ENCODE measurements at regions not wholly inside any gene's neighbourhood (a gene's known extent, or its start where the extent isn't known, plus 50 kb on each side); places are given as distances from the start of the nearest gene placed in this dataset.

DNA sequence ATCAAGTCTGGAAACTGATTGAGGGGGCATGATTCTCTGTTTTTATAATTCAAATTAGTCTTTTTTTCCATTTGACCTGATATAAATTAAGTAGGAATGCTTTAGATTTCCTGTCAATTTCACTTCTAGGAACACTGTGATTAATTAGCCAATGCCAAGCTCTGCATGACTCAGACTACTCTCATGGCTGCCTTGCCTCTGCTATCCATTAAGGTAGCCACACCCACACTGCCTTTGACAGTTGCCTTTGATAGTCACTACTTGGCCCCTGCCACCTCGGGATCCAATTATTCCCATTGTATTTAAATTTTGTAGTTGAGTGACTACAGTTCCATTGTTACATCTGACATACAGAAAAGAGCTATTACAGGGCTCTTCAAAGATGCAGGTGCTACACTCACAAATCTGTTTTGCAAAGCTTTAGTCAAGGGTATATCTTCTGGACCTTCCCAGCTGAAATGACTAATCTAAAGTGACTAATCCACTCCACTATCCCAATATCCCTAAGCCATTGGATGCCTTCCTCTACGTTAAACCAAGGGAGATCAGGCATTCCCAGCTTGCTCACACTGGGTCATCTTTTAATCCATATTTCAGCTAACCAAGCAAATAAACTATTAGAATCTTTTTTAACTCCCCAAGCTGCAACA is 1193.1 kb upstream of the MIR17HG start:
- no peak for DNase-seq

- DNase-seq = no peak
These were observed 1191.1 kb upstream of the MIR17HG start for GRCh38 chr13:90156390-90156789.

- DNase-seq = no peak
These were observed 1178.5 kb upstream of the MIR17HG start for GRCh38 chr13:90168953-90169352.

GRCh38 chr13:90170208-90170607 is 1177.3 kb upstream of the MIR17HG start:
- DNase-seq = no peak

- DNase-seq = no peak
These were observed 1175.8 kb upstream of the MIR17HG start for GRCh38 chr13:90171649-90172048.

- no peak for DNase-seq
These were observed 1170.0 kb upstream of the MIR17HG start for GRCh38 chr13:90177512-90177911.

- no peak for DNase-seq
These were observed 1163.1 kb upstream of the MIR17HG start for GRCh38 chr13:90184355-90184754.

DNA sequence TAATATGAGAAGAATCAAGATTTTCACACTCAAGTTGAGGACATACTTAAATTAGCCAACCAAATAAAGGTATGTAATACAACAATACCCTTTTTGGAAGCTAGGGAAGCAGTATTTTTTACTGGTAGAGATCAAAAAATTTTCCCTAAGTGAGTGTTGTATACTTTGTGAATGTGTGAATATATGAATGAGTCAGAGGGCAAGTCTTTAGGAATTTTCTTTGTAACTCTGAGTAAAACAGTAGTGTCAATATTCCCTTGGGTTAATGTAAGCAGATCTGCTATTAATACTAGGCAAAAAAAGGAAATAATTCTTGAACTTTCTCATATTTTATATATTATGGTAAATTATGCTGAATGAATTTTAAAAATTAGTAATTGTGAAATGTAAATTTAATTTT is 1161.8 kb upstream of the MIR17HG start:
- no peak for DNase-seq

GRCh38 chr13:90187478-90188350 is 1159.8 kb upstream of the MIR17HG start:
- DNase-seq = peak in 1 of 3 donors; percentile 11

DNA sequence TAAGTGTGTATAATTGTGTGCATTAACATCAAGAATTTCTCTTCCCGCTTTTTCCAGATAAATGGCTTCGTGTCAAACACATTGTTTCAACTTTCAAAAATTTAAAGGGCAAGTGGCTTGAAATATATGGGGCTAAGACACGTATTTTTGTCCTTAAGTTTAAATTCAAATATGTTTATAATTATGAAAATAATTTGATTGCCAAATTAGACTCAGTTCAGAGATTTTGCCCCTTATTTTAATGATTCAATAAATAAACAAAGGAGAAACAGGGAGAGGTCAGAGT is 1159.2 kb upstream of the MIR17HG start:
- no peak for DNase-seq

DNA sequence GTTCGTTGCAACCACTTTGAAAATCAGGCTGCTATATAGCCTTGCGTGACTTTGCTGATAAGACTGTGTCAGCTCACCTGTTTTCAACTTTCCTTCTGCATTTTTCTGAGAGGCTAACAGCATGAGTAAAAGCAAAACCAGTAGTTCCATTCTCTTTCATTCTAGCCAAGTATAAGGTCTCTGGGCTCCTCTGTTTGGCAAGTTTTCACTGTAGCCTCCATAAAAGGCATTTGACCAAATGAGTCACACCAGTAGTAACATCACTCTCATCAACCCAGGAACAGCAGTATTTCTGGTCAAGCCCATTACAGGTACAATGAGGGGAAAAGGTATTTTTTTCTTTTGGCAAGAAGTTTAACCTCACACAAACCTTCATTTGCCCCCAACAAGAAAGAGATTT is 1149.8 kb upstream of the MIR17HG start:
- no peak for DNase-seq

DNA sequence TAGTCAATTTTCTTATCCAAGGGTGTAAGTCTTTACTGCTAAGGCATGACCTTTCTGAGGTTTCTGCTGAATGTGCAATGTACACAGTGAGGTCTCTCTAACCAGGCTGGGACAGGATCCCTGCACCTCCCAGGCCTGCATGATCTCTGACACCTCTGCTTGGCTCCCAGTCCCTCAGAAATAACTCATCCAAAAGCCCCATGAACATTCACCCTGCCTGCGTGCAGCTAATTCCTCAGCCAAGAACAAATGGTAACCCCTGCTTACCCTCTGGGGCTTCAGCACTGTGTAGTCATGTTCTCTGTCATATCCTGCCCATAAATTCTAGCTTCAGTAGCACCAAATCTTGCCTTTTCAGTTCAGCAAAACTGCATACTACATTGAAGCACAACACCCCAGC is 1146.3 kb upstream of the MIR17HG start:
- DNase-seq = no peak

DNA sequence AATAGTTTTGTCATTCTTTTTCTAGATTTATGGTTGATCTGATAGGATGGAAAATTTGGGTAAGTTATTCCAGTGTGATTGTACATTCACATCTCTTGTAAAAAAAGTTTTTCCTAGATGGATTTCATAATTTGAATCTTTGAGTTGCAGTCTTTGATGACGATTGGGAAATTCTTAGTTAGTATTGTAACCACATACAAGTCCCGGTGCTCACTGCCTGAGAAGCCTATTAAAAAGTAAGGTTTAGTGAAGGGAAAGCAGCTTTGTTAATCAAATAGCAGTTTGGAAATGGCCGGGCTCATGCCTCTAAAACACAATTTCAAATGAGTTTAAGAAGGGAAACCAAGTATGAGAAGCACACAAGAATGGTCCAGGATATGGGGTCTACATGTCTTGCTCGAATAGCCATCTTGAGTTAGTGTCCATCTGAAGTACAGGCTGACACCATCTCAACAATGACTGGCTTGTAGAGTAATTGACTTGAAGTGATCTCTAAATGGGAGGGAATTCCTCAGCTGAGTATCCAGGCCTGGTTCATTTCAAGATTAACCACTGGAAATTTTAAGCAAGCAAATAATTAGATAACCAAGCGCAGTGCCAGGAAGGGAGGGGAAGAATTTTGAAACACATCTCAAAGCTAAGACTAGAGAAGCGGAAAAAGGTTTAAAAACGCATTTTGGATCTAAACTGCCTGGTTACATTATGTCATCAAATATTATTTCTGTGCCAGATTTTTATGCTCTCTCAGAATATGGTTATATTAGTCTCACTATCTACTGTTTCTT is 1145.6 kb upstream of the MIR17HG start:
- peak in 2 of 3 donors; percentile 29 to 47 for DNase-seq

DNA sequence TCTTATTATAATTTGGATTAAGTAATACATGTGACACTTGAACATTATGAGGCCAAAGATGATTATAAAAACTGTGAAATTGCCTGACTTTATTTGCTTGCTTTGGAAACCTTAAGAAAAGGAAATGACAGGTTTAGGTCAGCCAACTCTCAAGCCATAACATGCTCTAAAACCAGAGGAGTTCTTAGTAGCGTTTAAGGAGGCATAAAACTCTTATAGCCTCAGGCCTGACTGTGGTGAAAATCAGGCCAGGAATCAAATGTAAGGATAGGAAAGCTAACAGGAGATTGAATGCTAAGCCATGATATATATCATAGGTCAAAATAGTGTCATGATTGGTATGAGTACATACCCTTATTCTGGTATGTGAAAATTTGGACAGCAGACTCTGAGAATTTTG is 1142.4 kb upstream of the MIR17HG start:
- no peak for DNase-seq

GRCh38 chr13:90205911-90206310 is 1141.6 kb upstream of the MIR17HG start:
- DNase-seq = no peak

GRCh38 chr13:90217275-90217674 is 1130.2 kb upstream of the MIR17HG start:
- DNase-seq = no peak

GRCh38 chr13:90222758-90223157 is 1124.7 kb upstream of the MIR17HG start:
- DNase-seq = no peak

- no peak for DNase-seq
These were observed 1117.2 kb upstream of the MIR17HG start for GRCh38 chr13:90230311-90230710.

GRCh38 chr13:90232291-90232690 is 1115.2 kb upstream of the MIR17HG start:
- no peak for DNase-seq

- no peak for DNase-seq
These were observed 1113.4 kb upstream of the MIR17HG start for GRCh38 chr13:90233933-90234672.

DNA sequence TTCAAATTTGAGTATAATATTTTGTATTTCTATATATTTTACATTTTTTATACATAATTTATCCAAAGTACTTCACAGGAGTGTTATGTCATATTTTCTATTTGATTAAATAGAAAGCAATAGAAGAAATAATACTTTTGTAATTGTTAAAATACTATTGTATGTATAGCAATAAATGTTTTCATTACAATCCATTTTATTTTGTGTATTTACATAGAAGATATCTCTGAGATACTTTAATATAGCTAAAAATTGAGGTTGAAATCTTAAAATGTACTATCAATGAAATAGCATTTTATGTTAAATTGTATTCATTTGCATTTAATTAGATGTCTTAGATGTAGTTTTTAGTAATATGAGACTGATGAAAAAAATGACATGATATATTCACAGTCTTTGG is 1109.6 kb upstream of the MIR17HG start:
- DNase-seq = no peak

DNA sequence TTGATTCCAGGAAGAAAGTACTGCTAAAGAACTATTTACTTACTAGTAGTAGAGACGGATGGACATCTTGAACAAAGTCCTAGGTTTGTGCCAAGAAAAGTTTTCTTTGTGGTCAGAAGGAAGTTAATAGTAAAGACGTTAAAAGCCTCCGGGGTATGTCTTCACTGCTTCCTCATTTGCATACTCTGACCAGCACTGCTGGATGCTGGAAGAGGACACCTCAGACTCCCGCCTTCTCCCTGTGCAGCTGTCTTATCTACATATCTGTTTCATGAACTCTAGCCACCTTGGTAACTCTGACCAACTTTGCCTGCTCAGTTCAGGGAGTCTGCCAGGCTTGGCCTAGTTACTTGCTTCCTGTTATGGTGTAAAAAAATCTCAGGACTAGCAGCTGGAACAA is 1109.1 kb upstream of the MIR17HG start:
- DNase-seq = peak in 2 of 3 donors; percentile 1 to 3
